GM18873 (cell line): ENCODE measurements at regions not wholly inside any gene's neighbourhood (a gene's known extent, or its start where the extent isn't known, plus 50 kb on each side); places are given as distances from the start of the nearest gene placed in this dataset.

Experiments
- ATAC-seq: cut with Tn5 transposase; IDR thresholded peaks from one replicate; pipeline ENCODE4 v1.9.1; 2021; ENCODE audit warnings: mild to moderate bottlenecking, moderate library complexity, moderate number of reproducible peaks; ENCODE audit not compliant: unreplicated experiment, low FRiP score

GRCh38 chr2:81283081-81283480, 978.5 kb upstream of the LRRTM1 start:
- no peak for ATAC-seq

GRCh38 chr2:81282151-81282769, 977.7 kb upstream of the LRRTM1 start:
- no peak for ATAC-seq

GRCh38 chr2:81276595-81276994, 972.0 kb upstream of the LRRTM1 start:
- no peak for ATAC-seq

- no peak for ATAC-seq
These were observed 961.6 kb upstream of the LRRTM1 start for GRCh38 chr2:81266106-81266505.

GRCh38 chr2:81263989-81264388, 959.4 kb upstream of the LRRTM1 start:
- no peak for ATAC-seq

- ATAC-seq = no peak
These were observed 955.8 kb upstream of the LRRTM1 start for GRCh38 chr2:81260320-81260719.

GRCh38 chr2:81250270-81250669, 945.7 kb upstream of the LRRTM1 start:
- no peak for ATAC-seq

GRCh38 chr2:81249152-81249551, 944.6 kb upstream of the LRRTM1 start:
- ATAC-seq = no peak

GRCh38 chr2:81247648-81248047, 943.1 kb upstream of the LRRTM1 start:
- no peak for ATAC-seq

GRCh38 chr2:81242501-81242900, 937.9 kb upstream of the LRRTM1 start:
- ATAC-seq = no peak

- no peak for ATAC-seq
These were observed 933.9 kb upstream of the LRRTM1 start for GRCh38 chr2:81238462-81238861.

GRCh38 chr2:81235601-81236000, 931.0 kb upstream of the LRRTM1 start:
- no peak for ATAC-seq

- no peak for ATAC-seq
These were observed 930.2 kb upstream of the LRRTM1 start for GRCh38 chr2:81234711-81235110.

- ATAC-seq = no peak
These were observed 921.2 kb upstream of the LRRTM1 start for GRCh38 chr2:81225756-81226155.

GRCh38 chr2:81213598-81213997, 909.0 kb upstream of the LRRTM1 start:
- ATAC-seq = no peak

GRCh38 chr2:81206216-81206615, 901.7 kb upstream of the LRRTM1 start:
- no peak for ATAC-seq

- ATAC-seq = no peak
These were observed 892.5 kb upstream of the LRRTM1 start for GRCh38 chr2:81196933-81197628.

GRCh38 chr2:81196383-81196851, 891.9 kb upstream of the LRRTM1 start:
- no peak for ATAC-seq

- ATAC-seq = no peak
These were observed 891.3 kb upstream of the LRRTM1 start for GRCh38 chr2:81195774-81196382.

GRCh38 chr2:81195017-81195773, 890.6 kb upstream of the LRRTM1 start:
- ATAC-seq = no peak

- no peak for ATAC-seq
These were observed 890.0 kb upstream of the LRRTM1 start for GRCh38 chr2:81194581-81194980.
